ENCODE measurements at regions not wholly inside any gene's neighbourhood (a gene's known extent, or its start where the extent isn't known, plus 50 kb on each side); places are given as distances from the start of the nearest gene placed in this dataset.
A peak's percentile ranks its signal among the peaks of the same experiment; 100 is the strongest.
"Not testable (repeated sequence)": the region's sequence is repeated elsewhere in the genome, so short reads cannot be mapped to it uniquely, and the experiment has no call there.

DNA sequence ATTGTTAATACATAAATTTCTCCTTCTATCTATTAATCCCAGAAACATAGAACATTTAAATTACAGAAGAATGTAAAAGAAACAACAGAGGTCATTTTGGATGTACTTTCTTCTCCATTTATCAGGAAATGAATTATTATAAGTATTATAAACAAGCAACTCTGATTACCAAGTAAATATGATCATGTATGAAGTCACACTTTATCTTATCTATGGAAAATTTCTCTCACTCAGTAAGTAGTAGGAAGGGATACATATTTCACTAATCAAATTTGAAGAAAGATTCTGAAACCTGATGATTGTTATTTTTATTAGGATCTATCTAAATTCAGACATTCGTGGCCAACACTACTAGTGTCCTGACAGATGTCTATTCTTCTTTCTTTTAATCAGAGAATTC is 770.7 kb downstream of the LTN1 start:
- DNase-seq = no peak

DNA sequence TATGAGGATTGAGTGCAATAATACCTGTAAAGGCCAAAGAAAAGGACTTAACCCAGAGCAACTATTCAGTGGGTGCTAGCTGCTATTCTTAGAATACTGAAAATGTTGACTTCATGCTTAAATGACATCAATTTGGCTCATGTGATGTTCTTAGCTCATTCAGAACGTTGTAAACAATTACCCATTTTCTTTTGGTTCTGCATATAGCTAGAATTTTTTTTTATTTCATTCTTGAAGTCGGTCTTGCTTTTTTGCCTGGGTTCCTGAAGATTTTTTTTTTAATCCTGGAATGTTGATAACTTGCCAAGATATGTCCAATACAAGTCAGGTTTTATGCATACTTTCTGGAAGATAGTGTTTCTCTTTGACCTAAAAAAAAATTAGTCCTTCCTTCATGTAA is 772.0 kb downstream of the LTN1 start:
- DNase-seq = no peak

DNA sequence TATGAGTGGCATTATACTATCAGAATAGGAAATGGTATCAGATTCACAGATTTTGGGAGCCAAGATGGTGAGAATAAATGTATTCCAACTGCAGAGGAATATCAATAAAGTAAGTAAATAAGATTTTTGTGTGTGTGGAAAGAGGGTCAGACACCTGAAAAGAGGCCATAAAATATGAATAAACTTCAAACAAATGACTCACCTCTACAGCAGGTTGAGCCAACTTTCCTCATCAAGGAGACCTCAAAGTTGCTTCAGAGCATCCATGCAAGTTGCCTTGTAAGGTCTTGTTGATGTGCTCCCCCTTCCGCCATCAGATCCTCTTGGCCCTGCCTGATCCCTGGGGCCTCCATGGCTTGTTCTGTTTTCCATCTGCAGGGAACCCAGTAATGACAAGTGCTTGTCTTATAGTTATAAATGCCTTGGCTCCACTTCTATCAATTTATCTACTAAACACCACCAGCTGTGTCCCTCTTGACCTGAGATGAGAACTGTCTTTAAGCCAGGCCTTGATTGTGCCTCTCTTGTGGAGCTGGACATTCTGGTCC is 775.6 kb downstream of the LTN1 start:
- no peak for DNase-seq

DNA sequence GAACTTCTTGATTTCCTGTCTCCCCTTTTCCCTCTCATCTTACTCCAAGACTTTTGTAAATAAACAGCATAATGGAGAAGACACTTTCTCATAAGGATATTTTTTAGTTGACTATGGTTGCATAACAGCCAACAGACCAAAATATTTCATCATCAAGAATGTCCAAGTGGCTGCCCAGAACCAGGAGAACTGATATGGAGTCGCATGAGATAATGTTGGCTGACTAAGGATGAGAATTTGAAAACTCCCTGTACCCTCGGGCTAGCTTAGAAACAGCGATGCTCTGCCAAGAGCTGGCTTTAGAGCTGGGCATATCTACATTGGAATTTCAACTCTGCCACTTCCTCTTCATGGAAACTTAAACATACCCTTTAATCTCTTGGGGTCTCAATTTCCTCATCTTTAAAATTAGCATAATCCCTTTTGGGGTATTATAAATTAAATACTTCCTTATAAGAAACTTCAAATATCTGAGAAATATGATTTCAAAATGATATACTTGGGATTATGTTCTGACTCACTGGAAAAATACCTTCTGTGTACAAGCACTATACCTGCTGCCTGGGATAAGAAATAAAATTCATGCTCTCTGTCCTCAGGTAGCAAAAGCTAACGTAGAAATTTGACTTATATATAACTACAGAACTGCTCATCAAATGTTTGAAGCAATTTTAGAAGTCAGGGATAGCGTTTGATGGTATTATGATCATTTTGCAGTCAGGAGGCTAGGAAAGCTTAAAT is 777.3 kb downstream of the LTN1 start:
- no peak for DNase-seq

DNA sequence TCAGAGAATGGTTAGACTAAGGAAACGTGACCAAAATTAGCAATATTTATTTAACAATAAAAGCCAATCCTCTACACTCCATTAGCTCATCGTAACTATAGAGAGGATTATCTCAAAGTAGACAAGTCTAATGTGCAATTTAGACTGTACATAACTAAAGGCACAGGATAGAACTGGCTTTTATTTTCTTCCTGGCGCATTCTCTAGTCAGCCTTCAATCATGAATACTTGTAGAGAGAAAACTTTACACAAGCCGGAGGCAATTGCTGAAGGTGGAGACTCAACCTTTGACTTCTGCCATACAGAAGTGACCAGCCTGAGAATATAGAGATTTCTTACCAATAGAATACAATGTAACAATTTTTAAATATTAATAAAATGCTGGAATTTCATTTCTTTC is 777.9 kb downstream of the LTN1 start:
- DNase-seq = no peak

DNA sequence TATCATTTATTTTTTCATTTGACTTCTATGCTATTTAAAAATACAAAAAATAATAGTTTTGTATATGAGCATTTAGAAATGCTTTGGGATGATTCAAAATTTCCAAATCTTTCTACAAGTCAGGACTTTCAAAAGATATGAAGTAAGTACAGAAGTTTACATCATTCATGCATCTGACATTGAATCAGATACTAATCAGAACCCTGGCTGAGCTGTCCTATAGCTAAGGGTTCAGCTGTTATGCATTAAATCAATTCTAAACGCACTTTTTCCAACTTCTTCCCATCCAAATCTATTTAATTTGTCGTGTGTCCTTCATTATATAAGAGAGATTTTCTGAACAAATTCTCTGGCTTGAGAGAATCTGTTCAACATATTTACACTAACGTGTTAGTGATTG is 779.4 kb downstream of the LTN1 start:
- DNase-seq = no peak

DNA sequence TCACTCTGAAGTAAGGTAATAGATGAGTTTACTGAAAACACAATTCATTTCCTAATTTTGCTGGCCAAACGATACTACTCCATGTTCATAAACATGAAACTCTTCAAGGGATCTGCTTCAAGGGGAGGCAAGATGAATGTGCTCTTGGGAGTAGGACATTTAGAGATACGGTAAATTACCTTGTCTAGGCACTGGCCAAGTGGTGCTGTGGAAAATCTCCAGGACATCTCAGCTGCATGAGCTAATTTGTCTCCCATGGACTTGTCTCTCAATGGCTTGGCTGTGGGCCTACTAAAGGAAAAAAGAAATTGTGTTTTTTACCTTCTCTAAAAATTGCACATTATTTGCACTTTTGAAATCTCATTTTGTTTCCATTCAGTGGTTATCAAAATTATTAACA is 780.6 kb downstream of the LTN1 start:
- DNase-seq = no peak

DNA sequence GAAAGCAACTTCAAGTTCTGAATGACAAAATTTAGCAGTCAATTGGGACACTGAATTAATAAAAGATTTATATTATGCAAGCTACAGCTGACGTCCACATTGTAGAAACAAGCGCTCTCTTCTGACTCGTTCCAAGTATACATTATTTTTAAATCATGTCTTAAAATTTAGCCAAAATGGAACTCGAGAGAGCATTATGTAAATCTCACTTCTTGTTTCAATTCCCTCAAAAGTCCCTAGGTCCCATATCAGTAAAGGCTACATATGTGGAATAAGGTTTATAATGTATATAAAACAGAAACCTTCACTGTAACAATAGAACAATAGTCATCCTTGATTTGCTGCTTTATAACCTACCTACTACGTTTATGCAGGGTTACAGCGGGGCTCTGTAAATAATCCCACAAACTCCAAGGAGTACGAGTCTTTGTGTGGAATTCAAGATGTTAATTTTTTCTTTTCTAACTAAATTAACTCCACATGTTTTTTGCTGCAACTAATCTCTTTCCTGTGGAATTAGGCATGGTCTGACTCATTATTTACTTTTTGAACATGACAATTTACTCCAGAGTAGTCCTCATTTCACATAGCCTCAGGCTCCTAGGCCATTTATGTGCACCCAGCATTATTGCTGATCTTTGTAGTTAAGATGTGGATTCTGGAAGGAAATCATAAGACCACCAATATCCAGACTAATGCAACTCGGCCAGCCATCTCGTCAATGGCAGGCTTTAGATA is 785.1 kb downstream of the LTN1 start:
- DNase-seq = peak; percentile 59

DNA sequence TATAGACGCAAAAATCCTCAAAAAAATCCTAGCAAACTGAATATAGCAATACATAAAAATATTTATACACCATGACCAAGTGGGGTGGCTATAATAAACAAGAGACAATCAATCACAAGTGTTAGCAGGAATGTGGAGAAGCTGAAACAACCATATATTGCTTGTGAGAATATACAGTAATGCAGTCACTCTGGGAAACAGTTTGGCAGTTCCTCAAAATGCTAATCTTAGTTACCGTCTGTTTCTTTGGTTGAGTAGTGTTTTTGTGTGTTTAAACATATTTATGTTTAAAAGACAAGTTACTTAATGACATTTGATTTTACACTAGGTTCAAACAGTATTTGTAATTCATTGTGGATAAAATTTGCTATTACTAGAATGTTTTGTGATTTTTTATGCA is 792.0 kb downstream of the LTN1 start:
- DNase-seq = no peak

DNA sequence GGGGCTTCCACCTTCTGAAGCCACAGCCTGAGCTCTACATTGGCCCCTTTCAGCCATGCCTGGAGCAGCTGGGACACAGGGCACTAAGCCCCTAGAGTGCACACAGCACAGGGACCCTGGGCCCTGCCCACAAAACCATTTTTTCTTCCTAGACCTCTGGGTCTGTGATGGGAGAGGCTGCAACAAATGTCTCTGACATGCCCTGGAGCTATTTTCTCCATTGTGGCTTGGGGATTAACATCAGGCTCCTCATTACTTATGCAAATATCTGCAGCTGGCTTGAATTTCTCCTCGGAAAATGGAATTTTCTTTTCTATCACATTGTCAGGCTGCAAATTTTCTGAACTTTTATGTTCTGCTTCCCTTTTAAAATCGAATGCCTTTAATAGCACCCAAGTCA is 795.7 kb downstream of the LTN1 start:
- no peak for DNase-seq

DNA sequence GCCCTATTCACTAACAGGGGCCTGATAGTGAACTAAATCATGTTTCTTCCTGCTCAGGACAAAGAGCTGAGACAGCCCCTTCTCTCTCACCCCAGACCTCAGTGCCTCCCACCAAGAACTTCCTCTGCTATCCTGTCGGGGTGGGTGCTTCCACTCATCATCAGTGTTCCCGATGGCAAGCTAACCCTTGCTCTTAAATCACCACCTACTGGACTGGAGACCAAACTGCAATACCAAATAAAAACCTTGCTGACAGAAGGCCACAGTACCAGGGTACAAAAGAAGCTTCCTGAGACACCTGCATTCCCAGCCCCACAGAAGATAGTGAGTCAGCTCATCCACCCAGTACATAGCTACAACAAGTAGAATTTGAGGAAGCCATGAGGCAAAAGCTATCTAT is 799.5 kb downstream of the LTN1 start:
- DNase-seq = no peak

DNA sequence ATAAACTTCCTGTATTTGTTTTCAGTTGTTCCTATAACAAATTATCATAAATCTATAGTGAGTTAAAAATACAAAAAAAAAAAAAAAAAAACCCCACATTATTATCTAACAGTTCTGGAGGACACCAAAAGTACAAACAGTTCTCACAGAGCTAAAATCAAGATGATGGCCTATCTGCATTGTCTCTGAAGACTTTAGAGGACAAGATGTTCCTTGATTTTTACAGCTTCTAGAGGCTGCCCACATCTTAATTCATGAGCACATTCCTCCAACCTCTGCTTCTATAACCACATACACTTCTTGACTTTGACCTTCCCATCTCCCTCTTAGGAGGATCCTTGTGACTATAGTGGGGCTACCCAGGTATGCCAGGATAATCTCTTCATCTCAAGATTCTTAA is 806.1 kb downstream of the LTN1 start:
- no peak for DNase-seq

DNA sequence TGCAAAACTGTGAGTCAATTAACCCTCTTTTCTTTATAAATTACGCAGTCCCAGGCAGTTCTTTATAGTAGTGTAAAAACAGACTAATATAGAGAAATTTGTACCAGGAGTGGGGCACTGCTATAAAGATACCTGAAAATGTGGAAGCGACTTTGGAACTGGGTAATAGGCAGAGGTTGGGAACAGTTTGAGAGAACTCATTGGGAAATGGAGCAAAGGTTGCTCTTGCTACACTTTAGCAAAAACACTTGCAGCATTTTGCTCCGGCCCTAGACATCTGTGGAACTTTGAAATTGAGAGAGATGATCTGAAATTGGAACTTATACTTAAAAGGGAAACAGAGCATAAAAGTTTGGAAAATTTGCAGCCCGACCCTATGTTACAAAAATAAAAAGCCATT is 810.9 kb downstream of the LTN1 start:
- no peak for DNase-seq

DNA sequence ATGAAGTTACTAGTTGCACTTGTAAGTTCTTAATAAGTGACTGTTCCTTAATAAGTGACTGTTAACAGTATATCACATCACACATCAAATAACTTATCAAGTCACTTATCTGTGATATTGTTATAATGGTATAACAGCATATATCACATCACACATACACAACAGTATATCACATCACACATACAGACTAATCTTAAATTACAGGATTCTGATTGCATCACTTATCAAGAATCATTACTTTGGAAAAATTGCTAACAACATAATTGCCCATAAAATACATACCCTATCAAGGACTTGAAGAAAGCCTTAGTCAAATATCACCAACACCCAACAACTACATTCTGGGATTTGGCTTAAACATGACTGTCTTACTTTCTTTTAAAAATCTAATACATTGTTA is 813.5 kb downstream of the LTN1 start:
- no peak for DNase-seq

DNA sequence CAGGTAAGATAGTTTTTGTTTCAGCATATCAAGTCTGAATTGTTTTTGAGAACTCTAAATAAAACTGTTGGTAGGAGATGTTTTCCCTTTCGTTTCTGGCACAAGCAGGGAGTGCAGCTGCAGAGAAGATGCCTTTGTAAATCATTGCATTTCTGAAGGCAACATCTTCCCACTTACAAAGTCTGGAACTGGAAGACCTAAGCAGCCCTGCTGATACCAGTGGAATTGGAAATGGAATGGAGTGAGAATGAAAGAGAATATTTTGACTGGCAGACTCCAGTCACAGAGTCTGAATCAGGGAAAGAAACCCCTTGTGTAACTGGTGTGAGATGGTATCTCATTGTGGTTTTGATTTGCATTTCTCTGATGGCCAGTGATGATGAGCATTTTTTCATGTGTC is 815.6 kb downstream of the LTN1 start:
- peak; percentile 11 for DNase-seq

DNA sequence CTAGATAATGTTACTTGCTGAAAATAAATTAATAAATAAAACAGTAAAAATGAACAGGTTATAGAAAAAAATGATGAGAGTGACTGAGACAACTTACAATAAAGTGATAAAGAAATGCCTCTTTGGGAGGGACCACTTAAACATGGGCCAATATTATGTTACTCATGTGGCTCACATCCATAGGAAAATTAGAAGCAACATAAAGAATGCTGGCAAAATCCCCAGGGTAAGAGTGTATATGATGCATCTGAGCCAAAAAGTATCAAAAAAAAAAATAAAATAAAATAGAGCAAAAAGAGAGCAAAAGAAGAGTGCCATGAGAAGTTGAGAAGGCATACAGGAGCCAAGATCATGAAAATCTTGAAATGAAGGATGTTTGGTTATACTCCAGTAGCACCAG is 818.0 kb downstream of the LTN1 start:
- no peak for DNase-seq

DNA sequence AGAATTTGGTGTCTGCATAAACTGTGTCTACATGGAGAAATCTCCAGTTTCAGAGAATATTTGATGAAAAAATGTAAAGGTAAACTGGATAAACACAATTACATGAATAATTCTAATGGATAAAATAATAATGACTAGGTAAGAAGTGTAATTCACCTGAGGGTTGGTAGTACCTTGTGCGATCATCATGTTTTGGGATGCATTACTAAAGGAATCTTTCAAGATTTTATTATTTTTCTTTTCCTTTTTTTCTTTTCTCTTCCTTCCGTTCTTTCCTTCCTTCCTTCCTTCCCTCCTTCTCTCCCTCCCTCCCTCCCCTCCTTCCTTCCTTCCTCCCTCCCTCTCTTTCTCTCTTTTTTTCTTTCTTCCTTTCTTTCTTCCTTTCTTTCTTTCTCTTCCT is 818.7 kb downstream of the LTN1 start:
- DNase-seq = no peak

DNA sequence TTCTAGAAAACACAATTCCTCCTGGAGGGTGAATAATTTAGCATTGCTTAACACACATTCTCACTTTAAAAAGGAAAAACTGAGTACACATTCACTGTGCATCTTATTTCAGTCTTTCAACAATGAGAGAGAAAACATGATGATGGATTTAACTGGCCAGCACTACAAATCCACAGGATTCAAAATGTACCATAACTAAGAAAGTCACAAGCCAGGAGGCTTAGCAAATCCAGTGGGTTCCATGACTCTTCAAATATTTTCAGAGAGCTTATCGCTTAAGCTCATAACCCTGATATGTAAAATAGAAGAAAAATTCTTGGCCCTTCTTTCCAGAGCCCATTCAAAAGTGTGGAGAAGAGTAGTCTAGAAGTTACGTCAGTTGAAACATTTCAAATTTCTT is 820.3 kb downstream of the LTN1 start:
- DNase-seq = no peak

DNA sequence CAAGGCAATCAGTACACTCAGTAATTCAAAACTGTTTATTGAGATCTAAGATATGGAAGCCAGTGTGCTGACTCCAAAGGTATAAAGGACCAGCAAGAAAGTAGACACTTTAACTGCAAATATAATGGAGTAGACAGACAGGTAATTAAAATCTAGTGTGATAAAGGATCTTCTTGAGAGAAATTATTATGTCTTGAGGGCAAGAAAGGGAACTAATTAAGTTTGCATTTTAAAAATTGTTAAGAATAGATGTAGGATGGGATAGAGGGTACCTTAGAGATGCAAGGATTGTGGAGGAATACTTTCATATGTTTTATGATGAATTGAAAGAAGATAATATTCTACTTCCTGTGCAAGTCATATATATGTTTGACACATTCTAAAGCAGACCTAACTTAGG is 825.3 kb downstream of the LTN1 start:
- DNase-seq = no peak

DNA sequence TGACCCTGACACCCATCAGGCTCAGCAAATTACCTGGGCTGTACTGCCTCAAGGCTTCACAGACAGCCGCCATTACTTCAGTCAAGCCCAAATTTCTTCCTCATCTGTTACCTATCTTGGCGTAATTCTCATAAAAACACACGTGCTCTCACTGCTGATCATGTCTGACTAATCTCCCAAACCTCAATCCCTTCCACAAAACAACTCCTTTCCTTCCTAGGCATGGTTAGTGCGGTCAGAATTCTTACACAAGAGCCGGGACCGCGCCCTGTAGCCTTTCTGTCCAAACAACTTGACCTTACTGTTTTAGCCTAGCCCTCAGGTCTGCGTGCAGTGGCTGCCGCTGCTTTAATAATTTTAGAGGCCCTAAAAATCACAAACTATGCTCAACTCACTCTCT is 828.2 kb downstream of the LTN1 start:
- DNase-seq = not testable (repeated sequence)

DNA sequence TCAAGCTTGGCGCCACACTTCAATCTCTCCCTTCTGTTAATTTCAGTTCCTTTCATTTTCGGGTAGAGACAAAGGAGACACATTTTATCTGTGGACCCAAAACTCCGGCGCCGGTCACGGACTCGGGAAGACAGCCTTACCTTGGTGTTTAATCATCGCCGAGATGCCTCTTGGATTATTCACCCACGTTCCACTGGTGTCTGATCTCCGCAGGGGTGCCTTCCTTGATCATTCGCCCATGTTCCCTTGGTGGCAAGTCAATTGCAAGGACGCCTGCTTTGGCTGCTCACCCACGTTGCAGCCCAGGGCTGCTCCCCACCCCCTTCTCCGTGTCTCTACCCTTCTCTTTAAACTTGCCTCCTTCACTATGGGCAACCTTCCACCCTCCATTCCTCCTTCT is 830.6 kb downstream of the LTN1 start:
- not testable (repeated sequence) for DNase-seq

DNA sequence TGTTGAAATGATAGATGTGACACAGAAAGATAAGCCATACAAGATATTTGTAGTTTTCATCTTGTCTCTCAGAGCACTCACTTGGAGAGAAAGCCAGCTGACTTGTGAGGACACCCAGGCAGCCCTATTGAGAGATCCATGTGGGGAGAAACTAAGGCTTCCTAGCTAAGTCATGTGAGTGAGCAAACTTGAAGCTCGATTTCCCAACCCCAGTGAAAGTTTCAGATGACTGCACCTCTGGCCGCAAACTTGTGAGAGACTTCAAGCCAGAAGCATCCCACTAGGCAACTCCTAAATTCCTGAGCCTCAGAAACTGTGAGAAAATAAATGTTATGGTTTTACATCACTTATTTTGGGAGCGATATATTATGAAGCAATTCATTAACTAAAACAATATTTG is 832.3 kb downstream of the LTN1 start:
- DNase-seq = no peak

DNA sequence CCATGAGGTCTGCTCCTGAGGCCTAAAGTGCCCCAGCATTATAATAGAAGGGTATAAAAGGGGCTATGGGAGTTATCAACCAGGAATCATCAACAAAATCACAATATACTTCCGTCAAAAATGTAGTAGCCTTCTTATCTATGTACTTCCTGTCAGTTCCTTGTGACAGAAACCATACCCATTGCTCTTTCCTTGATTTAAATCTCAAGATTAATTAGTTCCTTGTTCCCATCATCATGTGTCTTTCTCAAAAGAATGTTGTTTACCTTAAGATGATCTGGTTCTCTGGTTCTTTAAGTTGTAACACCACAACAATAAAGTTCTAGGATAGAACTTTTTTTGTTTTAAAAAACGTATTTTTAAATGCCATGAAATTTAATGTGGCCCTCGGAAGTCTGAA is 833.3 kb downstream of the LTN1 start:
- DNase-seq = no peak

DNA sequence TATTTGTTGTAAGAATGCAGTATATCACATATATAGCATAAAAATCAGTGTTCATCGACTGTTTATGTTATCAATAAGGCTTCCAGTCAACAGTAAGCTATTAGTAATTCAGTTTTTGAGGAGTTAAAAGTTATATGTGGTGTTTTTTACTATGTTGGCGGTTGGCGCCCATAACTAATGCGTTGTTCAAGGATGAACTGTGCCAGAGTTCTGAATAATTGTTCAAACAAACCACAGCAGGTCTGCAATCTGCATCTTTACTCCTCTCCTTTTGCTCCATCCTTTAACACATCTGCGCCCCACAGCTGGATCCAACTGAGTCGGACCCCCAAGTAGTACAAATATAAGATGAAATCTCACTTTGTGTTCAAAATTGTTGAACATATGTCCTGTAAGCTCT is 836.1 kb downstream of the LTN1 start:
- DNase-seq = no peak
